ENCODE measurements at regions not wholly inside any gene's neighbourhood (a gene's known extent, or its start where the extent isn't known, plus 50 kb on each side); places are given as distances from the start of the nearest gene placed in this dataset.

DNA sequence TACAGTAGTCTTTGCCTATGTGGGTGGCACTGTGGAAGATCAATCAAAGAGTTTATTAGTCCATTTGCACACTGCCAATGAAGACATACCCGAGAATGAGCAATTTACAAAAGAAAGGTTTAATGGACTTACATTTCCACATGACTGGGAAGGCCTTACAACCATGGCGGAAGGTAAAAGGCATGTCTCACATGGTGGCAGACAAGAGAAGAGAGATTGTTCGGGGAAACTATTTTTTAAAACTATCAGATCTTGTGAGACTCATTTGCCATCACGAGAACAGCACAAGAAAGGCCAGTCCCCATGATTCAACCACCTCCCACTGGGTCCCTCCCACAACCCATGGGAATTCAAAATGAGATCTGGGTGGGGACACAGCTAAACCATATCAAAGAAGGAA lies 432.1 kb downstream of the ZFHX3 start:
- H3K27me3 ChIP-seq = no peaks in the 10 kb centered on the region
- WGBS (ENCODE audit: low lambda C conversion rate, missing lambda C conversion rate) = 96% methylated on average over 4 of the region's 4 CpGs
- H3K27ac ChIP-seq = no peak overlapping the region
- H3K79me2 ChIP-seq = no peaks in the 10 kb centered on the region
- no peaks in the 10 kb centered on the region for H4K20me1 ChIP-seq (ENCODE audit: insufficient read depth, poor library complexity, severe bottlenecking)
- H3K4me1 ChIP-seq (ENCODE audit: insufficient read depth) = no peaks in the 10 kb centered on the region
- H3K4me2 ChIP-seq = no peak overlapping the region
- TF ChIP-seq CTCF (IDR thresholded peaks at IDR 0.05; ENCODE audit: poor library complexity) (no peak), EZH2 (IDR thresholded peaks at IDR 0.05; ENCODE audit: borderline replicate concordance) (no peak)
- H3K9me3 ChIP-seq (ENCODE audit: low read depth) = no peaks in the 10 kb centered on the region
- DNase-seq (ENCODE audit: low spot score) = no peak
- no peak overlapping the region for H3K4me3 ChIP-seq
- no peaks in the 10 kb centered on the region for H3K9me2 ChIP-seq (replicated peaks; ENCODE audit: insufficient read depth)
- H2AFZ ChIP-seq = no peak overlapping the region
- no peaks in the 10 kb centered on the region for H3K36me3 ChIP-seq (replicated peaks; ENCODE audit: insufficient read depth, low read depth)

DNA sequence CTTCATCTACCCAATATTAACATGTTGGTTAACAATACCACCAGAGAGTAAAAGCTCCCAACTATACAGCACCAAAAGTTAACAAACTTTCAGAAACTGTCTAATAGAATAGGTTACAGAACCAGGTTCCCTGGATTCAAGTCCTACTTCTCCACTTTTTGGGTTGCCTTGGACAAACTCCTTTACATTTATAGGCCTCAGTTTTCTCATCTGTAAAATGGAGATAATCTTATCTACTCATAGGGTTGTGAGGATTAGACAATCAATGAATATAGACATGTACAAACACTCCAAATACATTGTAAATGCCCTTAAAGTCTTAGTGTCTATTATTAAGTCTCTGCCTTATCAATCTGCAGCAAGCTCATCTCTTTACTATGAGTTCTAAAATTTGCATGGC lies 435.2 kb downstream of the ZFHX3 start:
- no peaks in the 10 kb centered on the region for H3K79me2 ChIP-seq
- no peaks in the 10 kb centered on the region for H3K36me3 ChIP-seq (replicated peaks; ENCODE audit: insufficient read depth, low read depth)
- TF ChIP-seq EZH2 (IDR thresholded peaks at IDR 0.05; ENCODE audit: borderline replicate concordance) (no peak), CTCF (IDR thresholded peaks at IDR 0.05; ENCODE audit: poor library complexity) (no peak), EZH2phosphoT487 (IDR thresholded peaks at IDR 0.05; ENCODE audit: low read depth, severe bottlenecking, unreplicated experiment) (no peak)
- no peaks in the 10 kb centered on the region for H3K9me2 ChIP-seq (replicated peaks; ENCODE audit: insufficient read depth)
- no peak overlapping the region for H3K4me3 ChIP-seq
- no peaks in the 10 kb centered on the region for H4K20me1 ChIP-seq (ENCODE audit: insufficient read depth, poor library complexity, severe bottlenecking)
- no peaks in the 10 kb centered on the region for H3K27me3 ChIP-seq
- DNase-seq (ENCODE audit: low spot score) = no peak
- no peak overlapping the region for H3K27ac ChIP-seq
- H3K9me3 ChIP-seq (ENCODE audit: low read depth) = no peaks in the 10 kb centered on the region
- H3K4me2 ChIP-seq = no peak overlapping the region
- H3K4me1 ChIP-seq (ENCODE audit: insufficient read depth) = no peaks in the 10 kb centered on the region
- H2AFZ ChIP-seq = no peak overlapping the region

DNA sequence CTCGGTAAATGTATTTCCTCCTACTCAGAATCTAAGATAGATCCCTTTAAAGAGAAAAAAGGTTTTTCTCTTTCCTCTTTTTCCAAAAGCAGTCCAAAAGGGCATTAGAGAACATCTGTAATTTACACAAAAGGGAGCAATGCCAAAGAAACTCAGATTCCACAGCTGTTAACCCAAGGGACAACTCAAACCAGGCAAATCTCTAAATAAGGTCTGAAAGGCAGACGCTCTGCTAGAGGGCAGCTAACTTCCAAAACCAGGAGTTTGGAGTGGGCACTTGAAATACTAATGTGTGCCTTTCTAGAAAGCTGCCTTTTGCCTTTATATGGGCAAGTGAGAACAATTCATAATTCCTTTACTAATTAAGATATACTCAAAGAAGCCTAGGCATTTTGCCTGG lies 435.7 kb downstream of the ZFHX3 start:
- Histone ChIP-seq H3K4me3 (no peak overlapping the region), H3K4me2 (peak overlapping the region; percentile 13), H3K36me3 (replicated peaks; ENCODE audit: insufficient read depth, low read depth) (no peaks in the 10 kb centered on the region), H3K79me2 (no peaks in the 10 kb centered on the region), H3K27me3 (no peaks in the 10 kb centered on the region), H3K9me2 (replicated peaks; ENCODE audit: insufficient read depth) (no peaks in the 10 kb centered on the region), H2AFZ (no peak overlapping the region), H3K27ac (no peak overlapping the region), H3K4me1 (ENCODE audit: insufficient read depth) (no peaks in the 10 kb centered on the region), H4K20me1 (ENCODE audit: insufficient read depth, poor library complexity, severe bottlenecking) (no peaks in the 10 kb centered on the region), H3K9me3 (ENCODE audit: low read depth) (no peaks in the 10 kb centered on the region)
- WGBS (ENCODE audit: low lambda C conversion rate, missing lambda C conversion rate) = 46% methylated on average over 2 of the region's 2 CpGs
- DNase-seq (ENCODE audit: low spot score) = peak; percentile 8
- TF ChIP-seq CTCF (IDR thresholded peaks at IDR 0.05; ENCODE audit: poor library complexity) = no peak
- no peak for TF ChIP-seq EZH2phosphoT487 (IDR thresholded peaks at IDR 0.05; ENCODE audit: low read depth, severe bottlenecking, unreplicated experiment)
- TF ChIP-seq EZH2 (IDR thresholded peaks at IDR 0.05; ENCODE audit: borderline replicate concordance) = no peak

- Histone ChIP-seq H3K4me3 (no peak overlapping the region), H3K79me2 (no peaks in the 10 kb centered on the region), H4K20me1 (ENCODE audit: insufficient read depth, poor library complexity, severe bottlenecking) (no peaks in the 10 kb centered on the region), H3K4me2 (no peak overlapping the region), H3K9me3 (ENCODE audit: low read depth) (no peaks in the 10 kb centered on the region), H3K4me1 (ENCODE audit: insufficient read depth) (no peaks in the 10 kb centered on the region), H3K36me3 (replicated peaks; ENCODE audit: insufficient read depth, low read depth) (no peaks in the 10 kb centered on the region), H3K9me2 (replicated peaks; ENCODE audit: insufficient read depth) (no peaks in the 10 kb centered on the region), H3K27ac (no peak overlapping the region), H3K27me3 (no peaks in the 10 kb centered on the region), H2AFZ (no peak overlapping the region)
- TF ChIP-seq EZH2phosphoT487 (IDR thresholded peaks at IDR 0.05; ENCODE audit: low read depth, severe bottlenecking, unreplicated experiment) = no peak
- TF ChIP-seq CTCF (IDR thresholded peaks at IDR 0.05; ENCODE audit: poor library complexity) = no peak
- no peak for TF ChIP-seq EZH2 (IDR thresholded peaks at IDR 0.05; ENCODE audit: borderline replicate concordance)
- no peak for DNase-seq (ENCODE audit: low spot score)
- 83% methylated on average over 3 of the region's 3 CpGs for WGBS (ENCODE audit: low lambda C conversion rate, missing lambda C conversion rate)
Observed at GRCh38 chr16:72609933-72610332, 438.0 kb upstream of the PMFBP1 start.

Data from hepatocyte (in vitro differentiated cells).